IMR-90 (cell line): ENCODE measurements at regions not wholly inside any gene's neighbourhood (a gene's known extent, or its start where the extent isn't known, plus 50 kb on each side); places are given as distances from the start of the nearest gene placed in this dataset.

ENCODE experiments used
- ATAC-seq: fragments of 200-7000 bp; cut with Tn5 transposase; 2 replicates; pipeline ENCODE4 v1.9.1; 2020; ENCODE audit warnings: low read depth, mild to moderate bottlenecking, moderate library complexity
- BruUV-seq: library from RNA; stranded (reverse); fragments of 400-500 nt; replicated peaks from 2 replicates; lab custom pipeline; 2021; lab: Mats Ljungman, UMichigan
- CTCF ChIA-PET: fragments of 300-600 bp; formaldehyde crosslinking; extraction: SDS; loops from one replicate; lab custom pipeline; 2021; ENCODE audit warnings: antibody characterized with exemption; lab: Yijun Ruan, JAX
- POLR2A ChIA-PET: fragments of 300-600 bp; sonication (Branson Sonifier 250); formaldehyde crosslinking; loops from one replicate; lab custom pipeline; 2022; ENCODE audit warnings: antibody characterized with exemption; ENCODE audit not compliant: unreplicated experiment; lab: Charles Lee
- DNase-seq: peaks from one replicate; pipeline ENCODE4 v3.0.0; 2013
- H2AFZ ChIP-seq: replicated peaks from 2 replicates; pipeline ENCODE3; 2013; ENCODE audit warnings: low read length, mild to moderate bottlenecking; ENCODE audit not compliant: poor library complexity
- H2AK5ac ChIP-seq: 2 replicates; pipeline ENCODE4 v1.6.1; 2013; ENCODE audit warnings: low read depth, low read length, inconsistent platforms
- H2AK9ac ChIP-seq: replicated peaks from 2 replicates; pipeline ENCODE3; 2013; ENCODE audit warnings: mild to moderate bottlenecking, low read depth, low read length, moderate library complexity; ENCODE audit not compliant: poor library complexity
- H2BK120ac ChIP-seq: 2 replicates; pipeline ENCODE4 v1.6.1; 2013; ENCODE audit warnings: low read depth, low read length, inconsistent platforms
- H2BK15ac ChIP-seq: 3 replicates; pipeline ENCODE4 v1.6.1; 2013; ENCODE audit warnings: low read depth, low read length, inconsistent platforms
- H2BK20ac ChIP-seq: 2 replicates; pipeline ENCODE4 v1.6.1; 2013; ENCODE audit warnings: low read depth, mild to moderate bottlenecking, inconsistent platforms, low read length, moderate library complexity
- H2BK5ac ChIP-seq: 2 replicates; pipeline ENCODE4 v1.6.1; 2013; ENCODE audit warnings: mild to moderate bottlenecking, low read depth, low read length, inconsistent platforms; ENCODE audit not compliant: poor library complexity, severe bottlenecking
- H3K14ac ChIP-seq: replicated peaks from 2 replicates; pipeline ENCODE4 v1.6.1; 2013; ENCODE audit warnings: low read depth, low read length, inconsistent platforms
- H3K18ac ChIP-seq: 2 replicates; pipeline ENCODE4 v1.6.1; 2013; ENCODE audit warnings: low read depth, low read length, control low read depth
- H3K23ac ChIP-seq: 2 replicates; pipeline ENCODE4 v1.6.1; 2013; ENCODE audit warnings: low read depth, low read length, inconsistent platforms
- H3K27ac ChIP-seq: 2 replicates; pipeline ENCODE4 v1.5.1; 2013; ENCODE audit warnings: mild to moderate bottlenecking, control low read depth, low read length; ENCODE audit not compliant: insufficient read depth
- H3K27me3 ChIP-seq: 2 replicates; pipeline ENCODE4 v1.6.1; 2013; ENCODE audit warnings: low read length; ENCODE audit not compliant: control insufficient read depth, insufficient read depth
- H3K36me3 ChIP-seq: 2 replicates; pipeline ENCODE4 v1.6.1; 2013; ENCODE audit warnings: low read length, mixed read lengths; ENCODE audit not compliant: control insufficient read depth, insufficient read depth
- H3K4ac ChIP-seq: 2 replicates; pipeline ENCODE4 v1.6.1; 2013; ENCODE audit warnings: low read depth, low read length, inconsistent platforms
- H3K4me1 ChIP-seq: 2 replicates; pipeline ENCODE4 v1.6.1; 2013; ENCODE audit warnings: low read length, mixed read lengths; ENCODE audit not compliant: control insufficient read depth, insufficient read depth
- H3K4me2 ChIP-seq: 2 replicates; pipeline ENCODE4 v1.6.1; 2013; ENCODE audit warnings: low read depth, mild to moderate bottlenecking, control low read depth, low read length, moderate library complexity
- H3K4me3 ChIP-seq: 2 replicates; pipeline ENCODE4 v1.5.1; 2013; ENCODE audit warnings: low read depth, mild to moderate bottlenecking, control low read depth, low read length, moderate library complexity; ENCODE audit not compliant: insufficient read depth
- H3K56ac ChIP-seq: 2 replicates; pipeline ENCODE4 v1.6.1; 2013; ENCODE audit warnings: low read length, inconsistent platforms; ENCODE audit not compliant: insufficient read depth; ENCODE audit errors: extremely low read depth
- H3K79me1 ChIP-seq, 2 experiments: 2 replicates each; pipeline ENCODE4 v1.6.1; 2013; ENCODE audit warnings: low read length in 2 of 2, inconsistent platforms in 1 of 2, low read depth in 1 of 2
- H3K9ac ChIP-seq: 2 replicates; pipeline ENCODE4 v1.6.1; 2013; ENCODE audit warnings: low read depth, low read length, control low read depth
- H3K9me1 ChIP-seq: 2 replicates; pipeline ENCODE4 v1.6.1; 2013; ENCODE audit warnings: low read length, inconsistent platforms; ENCODE audit not compliant: insufficient read depth
- H3K9me3 ChIP-seq: 2 replicates; pipeline ENCODE4 v1.6.1; 2013; ENCODE audit warnings: low read length; ENCODE audit not compliant: control insufficient read depth, insufficient read depth
- H4K20me1 ChIP-seq: 2 replicates; pipeline ENCODE4 v1.6.1; 2013; ENCODE audit warnings: low read length, inconsistent platforms; ENCODE audit not compliant: insufficient read depth
- H4K5ac ChIP-seq: 2 replicates; pipeline ENCODE4 v1.6.1; 2013; ENCODE audit warnings: mild to moderate bottlenecking, low read depth, low read length, control low read depth
- H4K8ac ChIP-seq, 2 experiments: 2 replicates each; pipeline ENCODE4 v1.6.1; 2013; ENCODE audit warnings: low read depth in 2 of 2, low read length in 2 of 2, control low read depth in 1 of 2, inconsistent platforms in 1 of 2
- H4K91ac ChIP-seq: 2 replicates; pipeline ENCODE4 v1.6.1; 2013; ENCODE audit warnings: low read depth, low read length, inconsistent platforms; ENCODE audit not compliant: insufficient read depth
- BHLHE40 ChIP-seq: fragments of 150-350 bp; IDR thresholded peaks from 2 replicates; pipeline ENCODE4 v1.6.1; 2016; ENCODE audit warnings: mild to moderate bottlenecking, low read depth, low read length
- CEBPB ChIP-seq: IDR thresholded peaks from 2 replicates; pipeline ENCODE4 v1.6.1; 2012; ENCODE audit warnings: low read depth, low read length, improper control_type of control experiment
- CHD1 ChIP-seq: IDR thresholded peaks from 2 replicates; pipeline ENCODE4 v1.6.1; 2012; ENCODE audit warnings: low read depth, low read length, improper control_type of control experiment
- FOS ChIP-seq: fragments of 150-350 bp; IDR thresholded peaks from 2 replicates; pipeline ENCODE4 v1.6.1; 2016; ENCODE audit warnings: low read depth, low read length
- MAFK ChIP-seq: IDR thresholded peaks from 2 replicates; pipeline ENCODE4 v1.6.1; 2012; ENCODE audit warnings: low read depth, low read length, improper control_type of control experiment
- MAZ ChIP-seq: IDR thresholded peaks from 2 replicates; pipeline ENCODE4 v1.6.1; 2012; ENCODE audit warnings: low read depth, mild to moderate bottlenecking, low read length, improper control_type of control experiment, moderate library complexity, borderline replicate concordance
- MXI1 ChIP-seq: IDR thresholded peaks from 2 replicates; pipeline ENCODE4 v1.6.1; 2012; ENCODE audit warnings: low read depth, mild to moderate bottlenecking, low read length, moderate library complexity, borderline replicate concordance
- NFE2L2 ChIP-seq: fragments of 150-350 bp; IDR thresholded peaks from 2 replicates; pipeline ENCODE4 v1.6.1; 2016; ENCODE audit warnings: low read depth, mild to moderate bottlenecking, low read length
- POLR2A ChIP-seq: IDR thresholded peaks from 2 replicates; pipeline ENCODE4 v1.6.1; 2012; ENCODE audit warnings: mild to moderate bottlenecking, low read depth, low read length
- RAD21 ChIP-seq: IDR thresholded peaks from 2 replicates; pipeline ENCODE4 v1.6.1; 2012; ENCODE audit warnings: low read length, improper control_type of control experiment
- RCOR1 ChIP-seq: IDR thresholded peaks from 2 replicates; pipeline ENCODE4 v1.6.1; 2012; ENCODE audit warnings: mild to moderate bottlenecking, low read length, improper control_type of control experiment; ENCODE audit not compliant: insufficient replicate concordance
- RFX5 ChIP-seq: IDR thresholded peaks from 2 replicates; pipeline ENCODE4 v1.8.0; 2012; ENCODE audit warnings: low read depth, mild to moderate bottlenecking, low read length, moderate library complexity
- SMC3 ChIP-seq: fragments of 150-350 bp; IDR thresholded peaks from 2 replicates; pipeline ENCODE4 v1.6.1; 2016; ENCODE audit warnings: low read depth, mild to moderate bottlenecking, antibody characterized with exemption, low read length, moderate library complexity
- WGBS, 2 experiments: methylation state at CpG; one replicate each; pipeline versions ENCODE4 v1.1.5 to v1.1.7; 2013; ENCODE audit warnings: missing lambda C conversion rate in 2 of 2; ENCODE audit not compliant: insufficient read length in 1 of 2; ENCODE audit errors: extremely low coverage in 2 of 2; 5-methylcytosine and 5-hydroxymethylcytosine counted together
- dilution Hi-C: fragments of 300-500 bp; cut with HindIII; formaldehyde crosslinking; loops from one replicate; pipeline ENCODE4 v1.14.3; 2018; ENCODE audit warnings: low sequenced_read_pairs; ENCODE audit not compliant: unreplicated experiment
- in situ Hi-C: fragments of 300-500 bp; cut with MboI; formaldehyde crosslinking; loops from 3 replicates; pipeline ENCODE4 v1.14.3; 2019; ENCODE audit warnings: low sequenced_read_pairs, inconsistent platforms, mixed read lengths
- intact Hi-C: fragments of 100-400 bp; cut with micrococcal nuclease; formaldehyde crosslinking; loops from 2 replicates; pipeline ENCODE4 v1.10.0; 2022
- TF ChIP-seq, protein P1 (sequence below): conservative IDR thresholded peaks from 2 replicates; pipeline ENCODE4 v1.5.1; 2012; ENCODE audit warnings: mild to moderate bottlenecking, low read depth, low read length, improper control_type of control experiment
- TF ChIP-seq, protein P2 (sequence below): fragments of 150-350 bp; IDR thresholded peaks from 2 replicates; pipeline ENCODE4 v1.6.1; 2017; ENCODE audit warnings: mild to moderate bottlenecking, antibody characterized with exemption, low read length, low read depth
- TF ChIP-seq, protein P3 (sequence below): fragments of 150-350 bp; IDR thresholded peaks from 2 replicates; pipeline ENCODE4 v1.6.1; 2016; ENCODE audit warnings: low read depth, mild to moderate bottlenecking, low read length, moderate library complexity, borderline replicate concordance

GRCh38 chr9:22382331-22382730, 64.3 kb upstream of the DMRTA1 start:
- WGBS, 2 experiments, result no CpG with 5 or more reads among the region's 2 CpGs
- Histone ChIP-seq H3K4me1 (no peaks in the 10 kb centered on the region), H3K36me3 (no peaks in the 10 kb centered on the region), H3K9ac (no peak overlapping the region), H3K4ac (no peak overlapping the region), H2BK15ac (no peak overlapping the region), H3K14ac (no peak overlapping the region), H2BK5ac (no peak overlapping the region), H2BK20ac (no peak overlapping the region), H3K56ac (no peak overlapping the region), H3K18ac (no peak overlapping the region), H4K91ac (no peak overlapping the region), H3K4me2 (no peak overlapping the region), H3K4me3 (no peak overlapping the region), H2AK5ac (no peak overlapping the region), H2AFZ (no peak overlapping the region), H2AK9ac (no peak overlapping the region), H3K79me1 (no peaks in the 10 kb centered on the region), H3K23ac (no peak overlapping the region), H3K9me3 (no peaks in the 10 kb centered on the region), H4K8ac (no peak overlapping the region), H3K27ac (no peak overlapping the region), H2BK120ac (no peak overlapping the region), H4K20me1 (no peaks in the 10 kb centered on the region), H3K27me3 (no peaks in the 10 kb centered on the region), H3K9me1 (no peaks in the 10 kb centered on the region), H4K5ac (no peak overlapping the region)
- POLR2A ChIA-PET, result no interaction called here
- no TSS peak for BruUV-seq
- ATAC-seq, result no peak
- TF ChIP-seq, protein P1, sequence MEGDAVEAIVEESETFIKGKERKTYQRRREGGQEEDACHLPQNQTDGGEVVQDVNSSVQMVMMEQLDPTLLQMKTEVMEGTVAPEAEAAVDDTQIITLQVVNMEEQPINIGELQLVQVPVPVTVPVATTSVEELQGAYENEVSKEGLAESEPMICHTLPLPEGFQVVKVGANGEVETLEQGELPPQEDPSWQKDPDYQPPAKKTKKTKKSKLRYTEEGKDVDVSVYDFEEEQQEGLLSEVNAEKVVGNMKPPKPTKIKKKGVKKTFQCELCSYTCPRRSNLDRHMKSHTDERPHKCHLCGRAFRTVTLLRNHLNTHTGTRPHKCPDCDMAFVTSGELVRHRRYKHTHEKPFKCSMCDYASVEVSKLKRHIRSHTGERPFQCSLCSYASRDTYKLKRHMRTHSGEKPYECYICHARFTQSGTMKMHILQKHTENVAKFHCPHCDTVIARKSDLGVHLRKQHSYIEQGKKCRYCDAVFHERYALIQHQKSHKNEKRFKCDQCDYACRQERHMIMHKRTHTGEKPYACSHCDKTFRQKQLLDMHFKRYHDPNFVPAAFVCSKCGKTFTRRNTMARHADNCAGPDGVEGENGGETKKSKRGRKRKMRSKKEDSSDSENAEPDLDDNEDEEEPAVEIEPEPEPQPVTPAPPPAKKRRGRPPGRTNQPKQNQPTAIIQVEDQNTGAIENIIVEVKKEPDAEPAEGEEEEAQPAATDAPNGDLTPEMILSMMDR, result no peak
- no peak for TF ChIP-seq SMC3
- no peak for TF ChIP-seq CEBPB
- TF ChIP-seq BHLHE40, result no peak
- no peak for TF ChIP-seq CHD1
- TF ChIP-seq POLR2A, result no peak
- no peak for TF ChIP-seq RFX5
- no peak for TF ChIP-seq MAZ
- TF ChIP-seq, protein P2, sequence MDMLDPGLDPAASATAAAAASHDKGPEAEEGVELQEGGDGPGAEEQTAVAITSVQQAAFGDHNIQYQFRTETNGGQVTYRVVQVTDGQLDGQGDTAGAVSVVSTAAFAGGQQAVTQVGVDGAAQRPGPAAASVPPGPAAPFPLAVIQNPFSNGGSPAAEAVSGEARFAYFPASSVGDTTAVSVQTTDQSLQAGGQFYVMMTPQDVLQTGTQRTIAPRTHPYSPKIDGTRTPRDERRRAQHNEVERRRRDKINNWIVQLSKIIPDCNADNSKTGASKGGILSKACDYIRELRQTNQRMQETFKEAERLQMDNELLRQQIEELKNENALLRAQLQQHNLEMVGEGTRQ, result no peak
- no peak for TF ChIP-seq FOS
- no peak for TF ChIP-seq RAD21
- no peak for TF ChIP-seq NFE2L2
- no peak for TF ChIP-seq RCOR1
- TF ChIP-seq MAFK, result no peak
- TF ChIP-seq MXI1, result no peak
- TF ChIP-seq, protein P3, sequence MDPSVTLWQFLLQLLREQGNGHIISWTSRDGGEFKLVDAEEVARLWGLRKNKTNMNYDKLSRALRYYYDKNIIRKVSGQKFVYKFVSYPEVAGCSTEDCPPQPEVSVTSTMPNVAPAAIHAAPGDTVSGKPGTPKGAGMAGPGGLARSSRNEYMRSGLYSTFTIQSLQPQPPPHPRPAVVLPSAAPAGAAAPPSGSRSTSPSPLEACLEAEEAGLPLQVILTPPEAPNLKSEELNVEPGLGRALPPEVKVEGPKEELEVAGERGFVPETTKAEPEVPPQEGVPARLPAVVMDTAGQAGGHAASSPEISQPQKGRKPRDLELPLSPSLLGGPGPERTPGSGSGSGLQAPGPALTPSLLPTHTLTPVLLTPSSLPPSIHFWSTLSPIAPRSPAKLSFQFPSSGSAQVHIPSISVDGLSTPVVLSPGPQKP, result no peak
- no peak for DNase-seq
- CTCF ChIA-PET, result no interaction called here
- intact Hi-C loops (no loop called here), in situ Hi-C loops (no loop called here), dilution Hi-C loops (no loop called here)
